Neutrophil (primary cell): ENCODE measurements at regions not wholly inside any gene's neighbourhood (a gene's known extent, or its start where the extent isn't known, plus 50 kb on each side); places are given as distances from the start of the nearest gene placed in this dataset.

ENCODE experiments used
- H3K27ac ChIP-seq: fragments of 200-600 bp; sonication (generic); 2 replicates; pipeline ENCODE4 v1.5.1; 2016; ENCODE audit warnings: mild to moderate bottlenecking, moderate library complexity
- H3K27me3 ChIP-seq: fragments of 200-600 bp; sonication (generic); 2 replicates; pipeline ENCODE4 v1.6.0; 2016; ENCODE audit warnings: mild to moderate bottlenecking
- H3K36me3 ChIP-seq: fragments of 200-600 bp; sonication (generic); 2 replicates; pipeline ENCODE4 v1.5.1; 2017
- H3K4me1 ChIP-seq, 2 experiments: fragments of 200-600 bp in 1 of 2; sonication (generic) in 1 of 2; 1 replicate in 1 of 2; 2 replicates in 1 of 2; pipeline versions ENCODE4 v1.5.1 to v1.6.1; 2013 to 2016; ENCODE audit warnings: low read depth in 1 of 2, low read length in 1 of 2, mild to moderate bottlenecking in 1 of 2, moderate library complexity in 1 of 2; ENCODE audit not compliant: control insufficient read depth in 1 of 2, insufficient read depth in 1 of 2
- H3K4me3 ChIP-seq, 2 experiments: fragments of 200-600 bp in 1 of 2; sonication (generic) in 1 of 2; 1 replicate in 1 of 2; 2 replicates in 1 of 2; pipeline ENCODE4 v1.5.1; 2013 to 2016; ENCODE audit warnings: low read depth in 1 of 2, low read length in 1 of 2, mild to moderate bottlenecking in 1 of 2, moderate library complexity in 1 of 2
- H3K9me3 ChIP-seq: fragments of 200-600 bp; sonication (generic); 2 replicates; pipeline ENCODE4 v1.5.1; 2016
- TF ChIP-seq, protein P1 (sequence below): fragments of 200-600 bp; sonication (generic); IDR thresholded peaks from 2 replicates; pipeline ENCODE4 v1.5.1; 2016; ENCODE audit warnings: antibody characterized with exemption

DNA sequence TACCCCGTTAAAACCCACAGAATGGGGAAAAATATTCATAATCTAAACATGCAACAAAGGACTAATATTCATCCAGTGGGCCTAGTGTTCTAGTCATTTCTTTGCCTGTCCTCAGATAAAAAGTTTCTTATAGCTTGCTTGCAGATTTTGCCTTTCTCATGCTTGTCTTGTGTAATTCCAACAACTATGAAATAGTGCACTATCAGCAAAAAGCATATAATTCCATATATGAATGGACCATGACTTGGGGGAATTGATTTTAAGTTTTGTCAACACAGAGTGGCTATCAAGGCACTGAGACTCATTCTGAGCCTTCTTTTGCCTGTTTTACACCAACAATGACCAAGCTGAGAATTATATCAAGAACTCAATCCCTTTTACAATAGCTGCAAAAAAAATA is 278.6 kb upstream of the GPR149 start:
- H3K27ac ChIP-seq: no peak overlapping the region
- no peak overlapping the region for H3K4me3 ChIP-seq
- no peaks in the 10 kb centered on the region for H3K27me3 ChIP-seq
- H3K9me3 ChIP-seq: no peaks in the 10 kb centered on the region
- H3K4me1 ChIP-seq: no peaks in the 10 kb centered on the region
- TF ChIP-seq, protein P1, sequence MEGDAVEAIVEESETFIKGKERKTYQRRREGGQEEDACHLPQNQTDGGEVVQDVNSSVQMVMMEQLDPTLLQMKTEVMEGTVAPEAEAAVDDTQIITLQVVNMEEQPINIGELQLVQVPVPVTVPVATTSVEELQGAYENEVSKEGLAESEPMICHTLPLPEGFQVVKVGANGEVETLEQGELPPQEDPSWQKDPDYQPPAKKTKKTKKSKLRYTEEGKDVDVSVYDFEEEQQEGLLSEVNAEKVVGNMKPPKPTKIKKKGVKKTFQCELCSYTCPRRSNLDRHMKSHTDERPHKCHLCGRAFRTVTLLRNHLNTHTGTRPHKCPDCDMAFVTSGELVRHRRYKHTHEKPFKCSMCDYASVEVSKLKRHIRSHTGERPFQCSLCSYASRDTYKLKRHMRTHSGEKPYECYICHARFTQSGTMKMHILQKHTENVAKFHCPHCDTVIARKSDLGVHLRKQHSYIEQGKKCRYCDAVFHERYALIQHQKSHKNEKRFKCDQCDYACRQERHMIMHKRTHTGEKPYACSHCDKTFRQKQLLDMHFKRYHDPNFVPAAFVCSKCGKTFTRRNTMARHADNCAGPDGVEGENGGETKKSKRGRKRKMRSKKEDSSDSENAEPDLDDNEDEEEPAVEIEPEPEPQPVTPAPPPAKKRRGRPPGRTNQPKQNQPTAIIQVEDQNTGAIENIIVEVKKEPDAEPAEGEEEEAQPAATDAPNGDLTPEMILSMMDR: no peak
- no peaks in the 10 kb centered on the region for H3K36me3 ChIP-seq

DNA sequence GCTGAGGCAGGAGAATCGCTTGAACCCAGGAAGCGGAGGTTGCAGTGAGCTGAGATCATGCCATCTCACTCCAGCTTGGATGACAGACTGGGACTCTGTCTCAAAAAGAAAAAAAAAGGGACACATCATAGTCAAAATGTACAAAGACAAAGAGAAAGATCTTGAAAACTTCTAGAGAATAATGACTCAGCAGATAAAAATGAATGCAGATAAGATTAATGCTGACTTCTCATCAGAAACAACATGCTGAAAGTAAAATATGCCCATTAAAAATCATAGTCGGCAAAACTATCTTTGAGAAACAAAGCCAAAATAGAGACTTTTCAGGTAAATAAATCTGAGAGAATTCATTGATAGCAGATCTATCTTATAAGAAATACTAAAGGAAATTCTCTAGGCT is 271.1 kb upstream of the GPR149 start:
- H3K9me3 ChIP-seq: no peaks in the 10 kb centered on the region
- no peak overlapping the region for H3K4me3 ChIP-seq
- H3K4me1 ChIP-seq: no peaks in the 10 kb centered on the region
- no peaks in the 10 kb centered on the region for H3K36me3 ChIP-seq
- no peaks in the 10 kb centered on the region for H3K27me3 ChIP-seq
- H3K27ac ChIP-seq: no peak overlapping the region
- TF ChIP-seq, protein P1: no peak

DNA sequence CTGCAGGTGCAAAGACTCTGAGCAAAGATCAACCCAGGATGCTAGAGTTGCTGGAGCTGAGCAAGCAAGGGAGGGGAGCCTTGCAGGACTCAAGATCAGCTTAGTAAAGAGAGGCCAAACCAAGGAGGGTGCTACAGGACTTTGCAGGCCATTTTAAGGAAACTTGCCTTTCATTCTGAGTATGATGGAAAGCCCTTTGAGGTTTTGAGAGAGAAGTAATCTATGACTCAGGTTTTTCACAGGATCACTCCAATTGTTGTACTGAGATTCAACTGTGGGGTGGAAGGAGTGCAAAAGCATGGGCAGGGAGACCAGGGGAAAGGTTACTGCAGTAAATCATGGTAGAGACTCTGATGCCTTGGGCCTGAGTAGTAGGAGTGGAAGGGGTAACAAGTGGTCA is 260.4 kb upstream of the GPR149 start:
- Histone ChIP-seq H3K27ac (no peak overlapping the region), H3K4me1 (no peaks in the 10 kb centered on the region), H3K4me3 (no peak overlapping the region), H3K27me3 (no peaks in the 10 kb centered on the region), H3K36me3 (no peaks in the 10 kb centered on the region), H3K9me3 (no peaks in the 10 kb centered on the region)
- TF ChIP-seq, protein P1: no peak

- H3K27me3 ChIP-seq: no peaks in the 10 kb centered on the region
- no peak overlapping the region for H3K27ac ChIP-seq
- H3K36me3 ChIP-seq: no peaks in the 10 kb centered on the region
- no peaks in the 10 kb centered on the region for H3K9me3 ChIP-seq
- no peak overlapping the region for H3K4me3 ChIP-seq
- TF ChIP-seq, protein P1: no peak
- H3K4me1 ChIP-seq: no peaks in the 10 kb centered on the region
Observed at GRCh38 chr3:154684440-154684839, 254.4 kb upstream of the GPR149 start.

DNA sequence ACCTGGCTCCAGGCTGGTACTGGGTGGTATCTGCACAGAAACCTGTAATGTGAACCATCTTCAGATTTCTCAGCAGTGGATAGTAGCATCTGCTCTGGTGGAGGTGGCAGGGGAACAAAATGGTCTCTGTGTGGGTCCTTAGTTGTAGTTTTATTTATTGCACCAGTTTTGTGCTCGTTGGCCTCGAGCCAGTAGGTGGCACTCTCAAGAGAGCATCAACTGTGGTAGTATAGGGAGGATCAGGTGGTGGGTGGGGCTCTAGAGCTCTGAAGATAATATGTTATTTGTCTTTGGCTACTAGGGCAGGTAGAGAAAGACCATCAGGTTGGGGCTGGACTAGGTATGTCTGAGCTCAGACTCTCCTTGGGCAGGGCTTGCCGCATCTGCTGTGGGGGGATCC is 254.0 kb upstream of the GPR149 start:
- TF ChIP-seq, protein P1: no peak
- no peaks in the 10 kb centered on the region for H3K9me3 ChIP-seq
- no peaks in the 10 kb centered on the region for H3K4me1 ChIP-seq
- H3K36me3 ChIP-seq: no peaks in the 10 kb centered on the region
- H3K4me3 ChIP-seq: no peak overlapping the region
- no peak overlapping the region for H3K27ac ChIP-seq
- no peaks in the 10 kb centered on the region for H3K27me3 ChIP-seq

DNA sequence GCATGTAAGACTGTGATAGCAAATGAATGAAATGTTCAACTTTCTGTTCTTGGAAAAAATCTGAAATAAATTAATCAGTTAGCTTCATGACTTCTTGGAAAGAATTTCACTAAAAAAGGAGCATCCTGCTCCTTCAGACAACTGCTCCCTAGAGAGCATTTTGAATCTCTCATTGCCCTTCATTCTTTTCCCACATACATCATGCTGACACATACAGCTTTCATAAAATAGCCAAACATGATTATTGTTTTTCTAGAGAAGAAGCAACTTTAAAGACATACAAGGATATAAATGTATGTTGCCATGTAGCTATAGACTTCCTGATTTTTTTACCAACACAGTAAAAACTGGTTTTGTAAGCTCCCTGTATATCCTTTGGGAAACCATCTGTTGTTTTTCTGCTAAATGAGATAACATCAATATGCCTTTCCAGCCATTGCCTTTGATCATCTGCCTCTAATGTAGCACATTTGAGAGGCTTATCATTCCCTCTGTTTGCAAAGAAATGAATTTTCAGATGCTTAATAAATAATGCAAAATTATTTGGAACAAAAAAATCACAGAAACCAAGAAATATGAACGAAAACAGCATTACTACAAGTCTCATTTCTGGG is 248.2 kb upstream of the GPR149 start:
- no peak overlapping the region for H3K4me3 ChIP-seq
- no peak overlapping the region for H3K27ac ChIP-seq
- H3K27me3 ChIP-seq: no peaks in the 10 kb centered on the region
- TF ChIP-seq, protein P1: no peak
- H3K36me3 ChIP-seq: no peaks in the 10 kb centered on the region
- H3K4me1 ChIP-seq: no peaks in the 10 kb centered on the region
- H3K9me3 ChIP-seq: no peaks in the 10 kb centered on the region
